Large intestine (tissue), 3 donors: ENCODE measurements at regions not wholly inside any gene's neighbourhood (a gene's known extent, or its start where the extent isn't known, plus 50 kb on each side); places are given as distances from the start of the nearest gene placed in this dataset.
"Not testable (repeated sequence)": the region's sequence is repeated elsewhere in the genome, so short reads cannot be mapped to it uniquely, and the experiment has no call there.

Experiments
- DNase-seq, 2 donors: peaks; one replicate each; pipeline versions ENCODE4 v3.0.0 to v3.0.0-alpha.2; 2013
- H3K27ac ChIP-seq: one replicate; pipeline ENCODE4 v1.5.1; 2013; ENCODE audit warnings: low read length
- H3K27me3 ChIP-seq: 2 replicates; pipeline ENCODE4 v1.6.1; 2013; ENCODE audit warnings: low read length; ENCODE audit not compliant: control insufficient read depth, insufficient read depth
- H3K36me3 ChIP-seq: 2 replicates; pipeline ENCODE4 v1.6.1; 2013; ENCODE audit warnings: low read length; ENCODE audit not compliant: control insufficient read depth, insufficient read depth
- H3K4me1 ChIP-seq: one replicate; pipeline ENCODE4 v1.6.1; 2013; ENCODE audit warnings: low read length; ENCODE audit not compliant: control insufficient read depth, insufficient read depth
- H3K4me3 ChIP-seq: one replicate; pipeline ENCODE4 v1.5.1; 2013; ENCODE audit warnings: low read length
- H3K9me3 ChIP-seq: one replicate; pipeline ENCODE4 v1.6.1; 2013; ENCODE audit warnings: mild to moderate bottlenecking, low read depth, low read length, moderate library complexity; ENCODE audit not compliant: control insufficient read depth
- WGBS: methylation state at CpG from one replicate; pipeline ENCODE4 v1.1.5; 2013; ENCODE audit warnings: low lambda C conversion rate; ENCODE audit not compliant: insufficient coverage; 5-methylcytosine and 5-hydroxymethylcytosine counted together

DNA sequence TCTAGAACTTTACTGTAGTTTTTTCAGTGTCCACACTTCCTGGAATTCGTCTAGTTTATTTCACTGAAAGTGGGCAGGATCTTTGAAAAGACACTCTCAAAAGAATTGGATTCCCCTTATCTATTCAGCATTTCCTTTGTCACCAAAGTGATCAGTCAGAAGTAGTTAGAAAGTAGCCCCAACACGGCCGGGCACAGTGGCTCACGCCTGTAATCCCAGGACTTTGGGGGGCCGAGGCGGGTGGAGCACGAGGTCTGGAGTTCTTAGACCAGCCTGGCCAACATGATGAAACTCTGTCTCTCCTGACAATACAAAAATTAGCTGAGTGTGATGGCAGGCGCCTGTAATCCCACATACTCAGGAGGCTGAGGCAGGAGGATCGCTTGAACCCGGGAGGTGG lies 69.0 kb upstream of the KMT2C start:
- Histone ChIP-seq H3K27ac (no peak overlapping the region), H3K4me1 (no peaks in the 10 kb centered on the region), H3K9me3 (no peaks in the 10 kb centered on the region), H3K27me3 (no peaks in the 10 kb centered on the region), H3K4me3 (no peak overlapping the region), H3K36me3 (no peaks in the 10 kb centered on the region)
- no CpG with 5 or more reads among the region's 10 CpGs for WGBS
- DNase-seq, result no peak

DNA sequence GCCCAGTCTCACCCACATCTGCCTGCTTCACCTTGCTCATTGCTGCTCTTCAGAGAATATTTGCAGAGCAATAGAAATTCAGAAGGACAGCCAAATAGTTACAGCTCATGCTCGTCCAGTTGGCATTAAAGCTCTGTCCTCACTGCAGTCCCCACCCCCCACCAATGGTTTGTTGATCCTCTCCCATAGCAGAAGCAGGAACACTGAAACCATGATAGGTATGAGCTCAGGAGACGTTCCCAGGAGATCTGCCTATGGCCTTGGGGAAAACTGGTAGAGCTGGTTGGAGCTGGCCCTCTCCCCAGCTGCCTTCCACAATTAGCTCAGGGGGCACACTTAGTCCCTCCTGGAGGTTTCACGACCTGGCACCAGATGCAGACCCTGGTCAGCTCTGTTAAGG lies 68.6 kb upstream of the KMT2C start:
- DNase-seq, result no peak
- H3K4me1 ChIP-seq, result no peaks in the 10 kb centered on the region
- no peak overlapping the region for H3K27ac ChIP-seq
- H3K36me3 ChIP-seq, result no peaks in the 10 kb centered on the region
- WGBS, result no CpG with 5 or more reads among the region's 3 CpGs
- H3K4me3 ChIP-seq, result no peak overlapping the region
- no peaks in the 10 kb centered on the region for H3K27me3 ChIP-seq
- H3K9me3 ChIP-seq, result no peaks in the 10 kb centered on the region

DNA sequence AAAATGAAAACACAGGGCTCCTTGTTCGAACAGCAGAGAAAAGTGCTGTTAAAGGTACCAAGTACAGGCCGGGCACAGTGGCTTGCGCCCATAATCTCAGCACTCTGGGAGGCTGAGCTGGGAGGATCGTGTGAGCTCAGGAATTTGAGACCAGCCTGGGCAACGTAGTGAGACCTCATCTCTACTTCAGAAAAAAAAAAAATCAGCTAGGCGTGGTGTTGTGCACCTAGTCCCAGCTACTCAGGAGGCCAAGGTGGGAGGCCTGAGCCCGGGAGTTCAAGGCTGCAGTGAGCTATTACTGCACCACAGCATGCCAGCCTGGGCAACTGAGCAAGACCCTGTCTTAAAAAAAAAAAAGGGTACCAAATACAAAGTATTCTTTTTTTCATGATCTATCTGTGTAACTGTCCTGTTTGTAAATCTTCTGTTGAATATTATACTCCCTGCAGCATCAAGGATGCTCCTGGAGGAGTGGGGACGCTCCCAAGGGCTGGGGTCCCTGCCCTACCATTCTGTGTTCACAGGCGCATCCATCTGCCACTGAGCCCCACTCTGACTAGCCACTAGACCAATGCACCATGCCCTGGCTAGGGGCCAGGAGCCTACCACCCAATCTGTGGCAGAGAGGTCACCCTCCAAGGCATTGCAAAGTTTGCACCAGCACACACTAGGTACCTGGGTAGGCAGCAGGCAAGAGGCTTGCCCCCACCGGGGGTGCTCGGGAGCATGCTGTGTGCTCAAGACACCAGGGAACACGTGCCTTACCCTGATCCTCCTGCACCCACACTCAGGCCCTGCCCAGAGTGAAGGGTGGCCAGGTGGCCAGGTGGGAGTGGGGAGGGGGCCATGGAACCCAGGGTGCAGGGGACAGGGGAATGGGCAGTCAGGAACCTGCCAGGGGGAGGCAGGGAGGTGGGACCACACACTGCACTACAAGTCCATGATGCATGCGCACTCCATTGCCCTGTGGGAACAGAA lies 67.3 kb upstream of the KMT2C start:
- no peaks in the 10 kb centered on the region for H3K27me3 ChIP-seq
- no peaks in the 10 kb centered on the region for H3K4me1 ChIP-seq
- no peak overlapping the region for H3K27ac ChIP-seq
- no peak for DNase-seq
- H3K36me3 ChIP-seq, result no peaks in the 10 kb centered on the region
- H3K9me3 ChIP-seq, result no peaks in the 10 kb centered on the region
- no CpG with 5 or more reads among the region's 13 CpGs for WGBS
- no peak overlapping the region for H3K4me3 ChIP-seq

DNA sequence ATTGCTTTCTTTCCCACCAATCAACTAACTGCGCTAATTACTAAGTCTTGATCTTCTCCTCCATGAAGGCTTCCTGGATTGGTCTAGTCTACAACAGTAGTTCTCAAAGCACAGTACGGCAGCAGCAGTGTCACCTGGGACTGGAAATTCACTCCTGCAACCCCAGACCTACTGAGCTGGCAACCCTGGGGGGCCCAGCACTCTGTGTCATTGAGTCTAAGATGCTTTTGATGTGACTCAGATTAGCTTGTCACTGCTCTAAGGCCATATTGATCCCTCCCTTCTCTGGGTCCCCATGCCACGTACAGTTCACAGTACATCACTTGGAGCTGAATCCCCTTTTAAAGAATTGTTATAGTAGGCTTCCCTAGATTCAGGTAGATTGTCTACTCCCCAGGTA lies 65.7 kb upstream of the KMT2C start:
- no peak for DNase-seq
- no CpG with 5 or more reads among the region's 3 CpGs for WGBS

DNA sequence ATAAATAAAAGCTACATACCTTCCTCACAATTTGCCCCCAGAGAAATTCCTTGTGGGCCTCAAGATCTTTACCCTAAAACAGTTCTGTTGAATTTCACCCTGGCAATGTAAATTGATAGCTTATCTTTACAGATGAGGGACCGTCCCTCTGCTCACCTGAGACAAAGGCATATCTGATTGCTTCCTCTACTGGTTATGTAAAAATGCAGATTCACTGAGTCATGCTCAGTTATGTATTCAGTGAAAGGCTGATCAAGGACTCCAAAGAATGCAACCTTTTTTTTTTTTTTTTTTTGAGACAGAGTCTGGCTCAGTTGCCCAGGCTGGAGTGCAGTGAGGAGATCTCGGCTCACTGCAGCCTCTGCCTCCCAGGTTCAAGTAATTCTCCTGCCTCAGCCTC lies 64.2 kb upstream of the KMT2C start:
- H3K4me3 ChIP-seq, H3K9me3 ChIP-seq, DNase-seq, H3K27me3 ChIP-seq, H3K4me1 ChIP-seq, H3K36me3 ChIP-seq, H3K27ac ChIP-seq: not testable (repeated sequence)
- WGBS, result no CpG with 5 or more reads among the region's 2 CpGs

More for the DNA sequence above, 65.7 kb upstream of the KMT2C start:
- Histone ChIP-seq H3K4me3 (no peak overlapping the region), H3K27ac (no peak overlapping the region), H3K27me3 (no peaks in the 10 kb centered on the region), H3K9me3 (no peaks in the 10 kb centered on the region), H3K36me3 (no peaks in the 10 kb centered on the region), H3K4me1 (no peaks in the 10 kb centered on the region)

DNA sequence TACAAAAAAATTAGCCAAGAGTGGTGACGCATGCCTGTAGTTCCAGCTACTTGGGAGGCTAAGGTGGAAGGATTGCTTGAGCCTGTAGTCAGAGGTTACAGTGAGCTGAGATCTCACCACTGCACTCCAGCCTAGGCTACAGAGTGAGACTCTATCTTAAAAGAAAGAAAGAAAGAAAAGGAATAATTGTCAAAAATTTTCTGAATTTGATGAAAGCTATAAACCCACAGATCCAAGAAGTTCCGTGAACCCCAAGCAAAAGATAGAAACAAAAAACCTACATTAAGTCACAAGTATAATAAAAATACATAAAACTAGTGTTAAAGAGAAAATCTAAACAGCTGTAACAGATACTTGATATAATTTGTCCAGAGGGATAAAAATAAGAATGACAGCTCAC lies 60.1 kb upstream of the KMT2C start:
- no CpG with 5 or more reads among the region's 2 CpGs for WGBS
- H3K27ac ChIP-seq, result no peak overlapping the region
- H3K4me3 ChIP-seq, result no peak overlapping the region
- H3K27me3 ChIP-seq, result no peaks in the 10 kb centered on the region
- peaks cover 6% of the 10 kb centered on the region for H3K9me3 ChIP-seq
- no peaks in the 10 kb centered on the region for H3K36me3 ChIP-seq
- H3K4me1 ChIP-seq, result no peaks in the 10 kb centered on the region
- no peak for DNase-seq

DNA sequence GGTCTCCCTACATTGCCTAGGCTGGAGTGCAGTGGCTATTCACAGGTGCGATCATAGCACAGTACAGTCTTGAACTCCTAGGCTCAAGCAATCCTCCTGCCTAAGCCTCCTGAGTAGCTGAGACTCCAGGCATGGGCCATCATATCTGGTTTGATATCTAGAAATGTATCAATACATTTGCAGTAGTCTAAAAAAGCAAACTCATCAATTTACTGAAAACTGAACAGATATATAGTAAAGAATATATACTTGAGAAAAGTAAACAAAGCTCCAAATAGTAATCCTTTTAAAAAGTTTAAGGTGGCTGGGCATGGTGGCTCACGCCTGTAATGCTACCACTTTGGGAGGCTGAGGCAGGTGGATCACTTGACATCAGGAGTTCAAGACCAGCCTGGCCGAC lies 57.1 kb upstream of the KMT2C start:
- no peak overlapping the region for H3K4me3 ChIP-seq
- H3K36me3 ChIP-seq, result no peaks in the 10 kb centered on the region
- no peaks in the 10 kb centered on the region for H3K27me3 ChIP-seq
- H3K9me3 ChIP-seq, result peaks cover 6% of the 10 kb centered on the region
- no CpG with 5 or more reads among the region's 3 CpGs for WGBS
- no peak overlapping the region for H3K27ac ChIP-seq
- H3K4me1 ChIP-seq, result no peaks in the 10 kb centered on the region
- DNase-seq, result no peak

DNA sequence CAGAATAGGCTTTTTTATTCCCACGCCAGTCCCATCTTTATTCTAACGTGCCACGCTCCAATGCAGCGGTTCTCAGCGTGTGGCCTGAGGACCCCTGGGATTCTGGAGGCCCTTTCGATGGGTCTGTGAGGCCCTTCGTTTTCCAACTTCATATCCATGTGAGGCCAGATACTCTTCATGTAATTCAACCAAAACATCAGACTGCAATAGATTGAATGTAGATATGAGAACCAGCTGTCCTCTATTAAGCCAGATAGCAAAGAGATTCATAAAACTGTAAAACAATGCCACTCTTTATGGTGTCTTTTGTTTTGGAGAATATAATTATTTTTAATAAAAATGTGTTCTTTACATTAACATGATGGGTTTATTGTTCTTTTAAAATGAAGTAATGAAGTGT lies 53.2 kb upstream of the KMT2C start:
- Histone ChIP-seq H3K9me3 (no peaks in the 10 kb centered on the region), H3K4me1 (no peaks in the 10 kb centered on the region), H3K27ac (no peak overlapping the region), H3K4me3 (no peak overlapping the region), H3K36me3 (no peaks in the 10 kb centered on the region), H3K27me3 (no peaks in the 10 kb centered on the region)
- no peak for DNase-seq
- no CpG with 5 or more reads among the region's 7 CpGs for WGBS

DNA sequence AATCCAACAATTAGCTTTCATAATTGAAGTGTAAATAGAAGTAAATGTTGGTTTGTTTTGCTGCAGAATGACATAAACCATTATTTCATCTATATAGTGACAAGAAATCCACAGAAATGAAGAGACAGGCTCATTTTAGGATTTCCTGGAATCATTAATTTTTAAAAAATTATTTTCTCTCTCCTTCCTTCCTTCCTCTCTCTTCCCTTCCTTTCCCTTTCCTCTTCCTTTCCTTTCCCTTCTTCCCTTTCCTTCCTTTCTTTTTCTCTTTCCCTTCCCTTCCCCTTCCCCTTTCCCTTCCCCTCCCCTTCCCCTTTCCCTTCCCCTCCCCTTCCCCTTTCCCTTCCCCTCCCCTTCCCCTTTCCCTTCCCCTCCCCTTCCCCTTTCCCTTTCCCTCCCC lies 51.2 kb upstream of the KMT2C start:
- Histone ChIP-seq H3K9me3 (no peaks in the 10 kb centered on the region), H3K4me1 (no peaks in the 10 kb centered on the region), H3K27me3 (no peaks in the 10 kb centered on the region), H3K27ac (no peak overlapping the region), H3K36me3 (no peaks in the 10 kb centered on the region), H3K4me3 (no peak overlapping the region)
- no peak for DNase-seq

DNA sequence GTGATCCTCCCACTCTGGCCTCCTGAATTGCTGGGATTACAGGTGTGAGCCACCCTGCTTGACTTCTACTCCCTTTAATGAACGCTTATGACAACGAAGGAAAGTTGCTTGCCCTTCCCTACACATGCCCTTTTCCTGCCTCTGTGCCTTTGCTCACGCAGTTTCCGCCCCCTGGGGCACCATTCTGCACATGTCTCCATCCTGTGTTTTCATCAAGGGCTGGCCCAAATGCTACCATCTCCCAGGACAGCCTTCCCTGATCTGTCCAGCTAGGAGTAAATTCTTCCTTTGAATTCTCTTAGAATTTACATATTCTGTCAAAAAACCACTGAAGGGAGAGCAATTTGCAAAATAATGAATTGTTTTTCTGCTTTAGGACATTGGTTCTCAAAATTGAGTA lies 50.0 kb upstream of the KMT2C start:
- Histone ChIP-seq H3K4me3 (no peak overlapping the region), H3K9me3 (no peaks in the 10 kb centered on the region), H3K27ac (no peak overlapping the region), H3K27me3 (no peaks in the 10 kb centered on the region), H3K4me1 (no peaks in the 10 kb centered on the region), H3K36me3 (no peaks in the 10 kb centered on the region)
- no peak for DNase-seq
- WGBS, result 90% methylated on average over 2 of the region's 4 CpGs
